Parathyroid adenoma (tissue), 2 donors: ENCODE measurements at regions not wholly inside any gene's neighbourhood (a gene's known extent, or its start where the extent isn't known, plus 50 kb on each side); places are given as distances from the start of the nearest gene placed in this dataset.

Experiments
- H2AFZ ChIP-seq: fragments of 300-600 bp; sonication (generic); one replicate; pipeline ENCODE4 v1.7.0; 2017; ENCODE audit warnings: antibody characterized with exemption, mild to moderate bottlenecking
- H3K27ac ChIP-seq: fragments of 300-600 bp; sonication (generic); one replicate; pipeline ENCODE4 v1.7.0; 2017
- H3K27me3 ChIP-seq: fragments of 300-600 bp; sonication (generic); one replicate; pipeline ENCODE4 v1.7.0; 2017; ENCODE audit warnings: low read length; ENCODE audit not compliant: control insufficient read depth, insufficient read depth
- H3K36me3 ChIP-seq: fragments of 300-600 bp; sonication (generic); one replicate; pipeline ENCODE4 v1.7.0; 2017; ENCODE audit warnings: low read length; ENCODE audit not compliant: control insufficient read depth, insufficient read depth
- H3K4me1 ChIP-seq: fragments of 300-600 bp; sonication (generic); one replicate; pipeline ENCODE4 v1.7.0; 2017; ENCODE audit warnings: control low read depth
- H3K4me2 ChIP-seq: fragments of 300-600 bp; sonication (generic); one replicate; pipeline ENCODE4 v1.7.0; 2017; ENCODE audit warnings: low read length
- H3K4me3 ChIP-seq: fragments of 300-600 bp; sonication (generic); one replicate; pipeline ENCODE4 v1.7.0; 2017; ENCODE audit warnings: low read depth, low read length
- H3K79me2 ChIP-seq: fragments of 300-600 bp; sonication (generic); one replicate; pipeline ENCODE4 v1.7.0; 2017; ENCODE audit warnings: control low read depth
- H3K9ac ChIP-seq: fragments of 300-600 bp; sonication (generic); one replicate; pipeline ENCODE4 v1.7.0; 2017; ENCODE audit warnings: mild to moderate bottlenecking
- H3K9me3 ChIP-seq: fragments of 300-600 bp; sonication (generic); one replicate; pipeline ENCODE4 v1.7.0; 2017; ENCODE audit warnings: low read length; ENCODE audit not compliant: control insufficient read depth
- TF ChIP-seq, protein P1 (sequence below): fragments of 300-600 bp; sonication (generic); IDR thresholded peaks from one replicate; pipeline ENCODE4 v1.7.0; 2017; ENCODE audit warnings: antibody characterized with exemption, mild to moderate bottlenecking
- donor health status: primary hyperparathyroidism.

DNA sequence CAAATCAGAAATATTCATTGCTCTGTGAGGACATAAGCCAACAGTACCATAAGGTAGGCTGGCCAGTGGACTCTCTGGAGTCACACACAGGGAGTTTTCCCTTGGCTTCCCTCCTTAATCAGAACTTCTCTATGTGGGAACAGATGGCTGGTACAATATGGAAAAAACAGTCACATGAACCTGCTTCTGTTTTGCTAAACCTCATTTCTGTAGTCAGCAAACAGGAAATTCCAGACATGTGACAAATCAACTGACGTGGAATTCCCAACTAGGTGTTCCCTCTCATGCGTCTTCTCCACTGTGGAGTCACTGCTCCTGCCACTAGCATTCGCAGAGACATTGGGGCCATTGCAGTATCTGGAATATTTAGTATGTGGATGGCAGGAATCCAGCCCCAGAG lies 617.6 kb downstream of the KIF4B start:
- H3K27me3 ChIP-seq = no peaks in the 10 kb centered on the region
- H3K4me3 ChIP-seq = no peak overlapping the region
- no peak overlapping the region for H3K27ac ChIP-seq
- no peaks in the 10 kb centered on the region for H3K79me2 ChIP-seq
- H3K4me2 ChIP-seq = no peak overlapping the region
- H3K9ac ChIP-seq = no peak overlapping the region
- H3K4me1 ChIP-seq = no peaks in the 10 kb centered on the region
- TF ChIP-seq, protein P1, sequence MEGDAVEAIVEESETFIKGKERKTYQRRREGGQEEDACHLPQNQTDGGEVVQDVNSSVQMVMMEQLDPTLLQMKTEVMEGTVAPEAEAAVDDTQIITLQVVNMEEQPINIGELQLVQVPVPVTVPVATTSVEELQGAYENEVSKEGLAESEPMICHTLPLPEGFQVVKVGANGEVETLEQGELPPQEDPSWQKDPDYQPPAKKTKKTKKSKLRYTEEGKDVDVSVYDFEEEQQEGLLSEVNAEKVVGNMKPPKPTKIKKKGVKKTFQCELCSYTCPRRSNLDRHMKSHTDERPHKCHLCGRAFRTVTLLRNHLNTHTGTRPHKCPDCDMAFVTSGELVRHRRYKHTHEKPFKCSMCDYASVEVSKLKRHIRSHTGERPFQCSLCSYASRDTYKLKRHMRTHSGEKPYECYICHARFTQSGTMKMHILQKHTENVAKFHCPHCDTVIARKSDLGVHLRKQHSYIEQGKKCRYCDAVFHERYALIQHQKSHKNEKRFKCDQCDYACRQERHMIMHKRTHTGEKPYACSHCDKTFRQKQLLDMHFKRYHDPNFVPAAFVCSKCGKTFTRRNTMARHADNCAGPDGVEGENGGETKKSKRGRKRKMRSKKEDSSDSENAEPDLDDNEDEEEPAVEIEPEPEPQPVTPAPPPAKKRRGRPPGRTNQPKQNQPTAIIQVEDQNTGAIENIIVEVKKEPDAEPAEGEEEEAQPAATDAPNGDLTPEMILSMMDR = no peak
- no peaks in the 10 kb centered on the region for H3K9me3 ChIP-seq
- no peaks in the 10 kb centered on the region for H3K36me3 ChIP-seq
- no peak overlapping the region for H2AFZ ChIP-seq

DNA sequence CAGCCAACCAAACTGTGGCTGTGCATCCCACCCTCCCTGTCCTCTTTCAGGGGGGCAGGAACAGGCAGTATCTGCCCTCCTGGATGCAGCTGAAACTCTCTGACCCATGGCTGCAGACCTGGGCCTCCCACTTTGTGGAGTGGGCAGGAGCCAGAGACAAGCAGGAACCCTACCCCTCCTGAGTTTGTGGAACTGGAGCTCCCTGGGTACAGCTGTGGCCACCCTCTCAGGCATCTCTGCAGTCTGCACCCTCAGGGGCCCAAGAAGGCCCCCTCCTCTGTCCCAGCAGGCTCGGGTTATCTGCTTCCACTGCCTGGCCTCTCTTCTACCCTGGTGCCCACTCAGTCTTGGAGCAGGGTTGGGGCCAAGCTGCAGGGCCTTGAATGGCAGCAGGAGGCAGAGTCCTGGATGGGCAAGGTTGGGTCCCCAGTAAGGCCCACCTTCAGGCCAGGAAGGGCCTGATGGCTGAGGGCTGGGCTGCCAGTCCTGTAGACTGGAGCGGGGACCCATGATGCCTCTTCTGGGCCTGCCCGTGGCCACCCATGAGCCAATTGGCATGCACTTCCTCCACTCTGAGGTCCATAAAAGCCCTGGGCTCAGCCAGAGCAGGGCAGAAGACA lies 619.9 kb downstream of the KIF4B start:
- H3K4me1 ChIP-seq = no peaks in the 10 kb centered on the region
- H3K4me3 ChIP-seq = no peak overlapping the region
- H3K9ac ChIP-seq = no peak overlapping the region
- no peaks in the 10 kb centered on the region for H3K36me3 ChIP-seq
- H3K27ac ChIP-seq = no peak overlapping the region
- H2AFZ ChIP-seq = no peak overlapping the region
- no peak overlapping the region for H3K4me2 ChIP-seq
- H3K79me2 ChIP-seq = no peaks in the 10 kb centered on the region
- TF ChIP-seq, protein P1 = no peak
- H3K27me3 ChIP-seq = no peaks in the 10 kb centered on the region
- no peaks in the 10 kb centered on the region for H3K9me3 ChIP-seq

DNA sequence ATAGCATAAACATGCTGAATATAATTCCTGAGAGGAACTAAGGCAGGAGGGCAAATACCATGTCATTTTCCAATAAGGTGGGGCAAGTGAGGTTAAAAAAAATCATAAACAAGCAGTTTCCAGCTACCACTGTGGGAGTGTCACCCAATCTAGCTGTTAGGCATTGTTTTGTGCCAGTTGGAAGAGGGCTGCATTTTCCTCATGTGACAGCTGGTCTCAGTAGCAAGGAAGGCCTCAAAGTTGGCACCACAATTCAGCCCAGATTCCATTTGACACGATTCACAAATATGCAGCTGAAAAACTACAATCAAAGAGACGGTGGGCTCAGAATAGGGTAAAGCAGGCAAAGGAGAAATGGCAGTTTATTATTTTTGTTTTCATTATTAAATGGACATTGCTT lies 636.1 kb downstream of the KIF4B start:
- H3K27ac ChIP-seq = no peak overlapping the region
- TF ChIP-seq, protein P1 = no peak
- H3K79me2 ChIP-seq = no peaks in the 10 kb centered on the region
- H3K4me3 ChIP-seq = no peak overlapping the region
- H2AFZ ChIP-seq = no peak overlapping the region
- no peaks in the 10 kb centered on the region for H3K9me3 ChIP-seq
- no peak overlapping the region for H3K9ac ChIP-seq
- H3K4me2 ChIP-seq = no peak overlapping the region
- H3K27me3 ChIP-seq = no peaks in the 10 kb centered on the region
- H3K36me3 ChIP-seq = no peaks in the 10 kb centered on the region
- H3K4me1 ChIP-seq = no peaks in the 10 kb centered on the region

DNA sequence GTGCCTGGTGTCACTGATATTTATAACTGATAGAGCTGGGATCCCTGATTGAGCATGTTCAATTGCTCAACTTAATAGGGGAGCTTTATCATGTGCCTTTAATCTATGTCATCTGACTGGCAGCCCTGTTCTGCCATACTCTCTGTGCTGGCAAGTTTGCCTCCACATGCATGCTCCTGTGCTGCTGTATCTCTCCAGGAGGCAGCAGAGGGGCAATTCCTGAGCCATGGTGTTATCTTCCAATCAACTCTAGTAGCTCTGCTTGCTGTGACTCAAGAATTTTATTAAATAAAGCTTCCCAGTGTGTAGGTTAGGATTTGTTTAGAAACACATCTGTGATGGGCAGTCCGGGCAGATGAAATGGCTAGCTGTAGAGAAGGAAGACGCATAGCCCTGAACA lies 642.0 kb downstream of the KIF4B start:
- H3K36me3 ChIP-seq = no peaks in the 10 kb centered on the region
- H3K27ac ChIP-seq = no peak overlapping the region
- no peak overlapping the region for H3K9ac ChIP-seq
- H2AFZ ChIP-seq = no peak overlapping the region
- no peaks in the 10 kb centered on the region for H3K79me2 ChIP-seq
- TF ChIP-seq, protein P1 = no peak
- no peaks in the 10 kb centered on the region for H3K27me3 ChIP-seq
- H3K4me1 ChIP-seq = no peaks in the 10 kb centered on the region
- no peaks in the 10 kb centered on the region for H3K9me3 ChIP-seq
- H3K4me3 ChIP-seq = no peak overlapping the region
- H3K4me2 ChIP-seq = no peak overlapping the region

DNA sequence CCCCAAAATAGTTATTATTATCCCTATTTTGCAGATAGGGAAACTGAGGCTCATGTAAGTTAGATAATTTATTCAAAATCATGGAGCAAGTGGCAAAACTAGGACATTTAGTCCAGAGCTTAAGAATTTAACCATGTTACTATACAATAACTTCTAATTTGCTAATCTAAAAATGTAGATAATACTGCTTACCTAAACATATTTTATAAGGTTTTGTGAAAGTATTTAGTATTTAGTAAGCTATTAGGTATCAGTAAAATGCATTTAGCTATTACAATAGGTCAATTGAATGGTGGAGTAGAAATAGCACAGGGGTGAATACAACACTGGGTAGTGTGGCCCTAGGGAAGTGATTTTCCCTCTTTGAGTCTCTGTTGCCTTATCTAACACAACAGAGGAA lies 648.3 kb downstream of the KIF4B start:
- H3K27me3 ChIP-seq = no peaks in the 10 kb centered on the region
- no peak overlapping the region for H3K4me3 ChIP-seq
- no peaks in the 10 kb centered on the region for H3K36me3 ChIP-seq
- H3K4me1 ChIP-seq = peaks cover 4% of the 10 kb centered on the region
- H2AFZ ChIP-seq = no peak overlapping the region
- H3K27ac ChIP-seq = no peak overlapping the region
- H3K9me3 ChIP-seq = no peaks in the 10 kb centered on the region
- no peak overlapping the region for H3K4me2 ChIP-seq
- H3K79me2 ChIP-seq = no peaks in the 10 kb centered on the region
- TF ChIP-seq, protein P1 = no peak
- H3K9ac ChIP-seq = no peak overlapping the region
